HG03457 (cell line): ENCODE measurements at regions not wholly inside any gene's neighbourhood (a gene's known extent, or its start where the extent isn't known, plus 50 kb on each side); places are given as distances from the start of the nearest gene placed in this dataset.

Experiments used
- ATAC-seq: cut with Tn5 transposase; IDR thresholded peaks from one replicate; pipeline ENCODE4 v1.9.1; 2021; ENCODE audit warnings: moderate number of reproducible peaks; ENCODE audit not compliant: unreplicated experiment

- no peak for ATAC-seq
Observed at GRCh38 chr14:29265852-29266251, 499.3 kb downstream of the FOXG1 start.

DNA sequence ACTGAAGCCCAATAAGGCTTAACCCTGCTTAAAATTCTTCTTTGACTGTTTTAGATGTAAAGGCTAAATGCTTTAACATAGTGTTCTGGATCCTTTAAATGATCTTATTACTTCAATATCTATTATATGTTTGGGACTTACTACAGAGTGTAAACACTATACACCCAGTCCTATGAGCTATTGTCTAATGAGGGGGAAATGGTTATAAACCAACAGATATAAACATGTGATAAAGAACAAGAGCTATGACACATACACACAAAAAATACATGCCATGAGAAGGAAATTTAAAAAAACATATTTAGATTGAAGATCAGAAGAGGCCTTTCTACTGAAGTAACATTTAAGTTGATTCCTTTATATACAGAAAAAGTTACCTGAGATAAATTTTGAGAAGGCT, 505.1 kb downstream of the FOXG1 start:
- no peak for ATAC-seq

DNA sequence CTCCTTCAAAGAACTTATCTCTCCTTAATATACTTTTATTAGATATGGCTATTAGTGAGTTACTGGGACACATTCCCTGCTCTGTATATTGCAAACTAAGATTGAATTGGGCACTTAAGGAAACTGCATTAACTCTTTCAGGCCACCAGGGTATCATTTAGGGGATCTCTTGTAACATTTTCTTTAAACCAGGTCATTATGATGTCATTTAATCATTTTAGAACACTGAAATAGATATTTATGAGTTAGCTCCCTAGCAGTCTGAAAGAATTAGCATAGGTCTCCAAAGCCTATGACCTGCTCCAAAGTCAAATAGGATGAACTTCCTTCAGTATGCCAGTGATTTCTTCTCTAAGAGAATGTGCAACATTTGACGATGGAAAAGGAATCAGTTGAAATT, 506.9 kb downstream of the FOXG1 start:
- ATAC-seq = no peak

GRCh38 chr14:29274890-29275596, 508.5 kb downstream of the FOXG1 start:
- no peak for ATAC-seq

- ATAC-seq = no peak
Observed at GRCh38 chr14:29278301-29279263, 512.0 kb downstream of the FOXG1 start.

GRCh38 chr14:29282169-29282568, 515.6 kb downstream of the FOXG1 start:
- ATAC-seq = no peak

- ATAC-seq = no peak
Observed at GRCh38 chr14:29290441-29290840, 523.9 kb downstream of the FOXG1 start.

DNA sequence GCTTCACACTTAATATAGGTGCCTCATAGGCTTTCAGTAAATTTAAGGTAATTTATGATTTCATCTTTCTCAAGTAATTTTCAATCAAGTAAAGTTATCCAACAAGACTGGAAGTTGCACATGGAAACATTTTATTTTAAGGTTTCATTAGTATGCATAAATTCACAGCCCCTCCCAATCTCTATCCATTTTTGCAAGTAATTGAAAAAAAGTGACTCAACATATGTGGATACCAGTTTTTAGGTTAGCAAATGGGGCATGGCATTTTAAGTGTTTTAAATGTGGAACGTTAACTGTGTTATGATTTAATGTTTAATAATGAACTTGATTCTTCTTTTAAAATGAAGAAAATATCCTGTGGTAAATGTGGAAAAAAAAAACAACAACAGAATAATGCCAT, 532.8 kb downstream of the FOXG1 start:
- ATAC-seq = no peak

DNA sequence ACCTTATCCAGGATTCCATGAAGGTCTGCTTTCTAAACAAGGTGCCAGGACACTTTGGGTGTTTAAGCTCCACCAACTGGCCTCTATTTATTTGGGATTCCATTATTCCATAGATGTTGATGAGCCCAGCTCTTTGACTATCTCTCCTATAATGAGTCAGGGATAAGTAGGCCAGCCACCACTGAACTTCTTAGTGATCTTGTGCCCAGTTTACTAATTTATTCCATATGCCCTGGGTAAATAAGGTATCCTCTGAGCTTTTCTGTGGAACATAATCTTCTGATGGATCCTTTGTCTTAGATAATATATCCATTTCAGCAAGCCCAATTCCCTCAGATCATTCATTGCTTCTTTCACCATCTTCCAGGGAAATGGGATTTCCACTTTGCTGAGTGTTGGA, 535.0 kb downstream of the FOXG1 start:
- no peak for ATAC-seq

GRCh38 chr14:29310210-29310609, 543.6 kb downstream of the FOXG1 start:
- ATAC-seq = no peak

DNA sequence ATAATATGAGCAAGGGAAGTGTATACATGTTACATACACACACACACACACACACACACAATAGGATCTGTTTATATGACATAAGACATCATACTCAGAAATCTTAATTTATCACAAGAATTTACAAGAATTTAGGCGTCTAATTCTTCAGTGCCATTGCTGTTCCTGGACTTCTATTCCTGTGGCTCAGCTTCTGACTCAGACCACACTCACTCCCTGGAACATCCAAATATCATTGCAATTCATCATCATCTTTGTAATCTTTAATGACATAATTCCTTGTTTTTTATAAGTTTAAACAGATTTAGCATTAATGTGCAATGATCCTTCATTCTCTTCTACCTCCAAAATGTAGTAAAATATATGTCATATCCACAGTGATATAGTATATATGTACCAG, 544.2 kb downstream of the FOXG1 start:
- no peak for ATAC-seq

- no peak for ATAC-seq
Observed at GRCh38 chr14:29311983-29312382, 545.4 kb downstream of the FOXG1 start.

- no peak for ATAC-seq
Observed at GRCh38 chr14:29316936-29317335, 550.3 kb downstream of the FOXG1 start.

- no peak for ATAC-seq
Observed at GRCh38 chr14:29317423-29317822, 550.8 kb downstream of the FOXG1 start.

DNA sequence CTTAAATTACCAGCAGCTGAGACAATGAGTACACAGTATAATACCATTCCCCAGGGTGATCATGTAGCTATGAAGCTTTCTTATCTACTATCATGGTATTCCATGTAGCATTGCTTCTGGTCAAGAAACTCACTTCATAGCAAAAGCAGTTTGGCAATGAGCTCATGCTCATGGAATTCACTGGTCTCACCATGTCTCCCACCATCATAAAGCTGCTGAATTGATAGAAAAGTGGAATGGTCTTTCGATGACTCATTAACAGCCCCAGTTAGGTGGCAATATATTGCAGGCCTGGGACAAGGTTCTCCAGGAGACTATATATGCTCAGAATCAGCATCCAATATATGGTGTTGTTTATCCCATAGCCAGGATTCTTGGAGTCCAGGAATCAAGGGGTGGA, 553.7 kb downstream of the FOXG1 start:
- no peak for ATAC-seq

- no peak for ATAC-seq
Observed at GRCh38 chr14:29321646-29322045, 555.1 kb downstream of the FOXG1 start.

- no peak for ATAC-seq
Observed at GRCh38 chr14:29339494-29340172, 573.0 kb downstream of the FOXG1 start.

DNA sequence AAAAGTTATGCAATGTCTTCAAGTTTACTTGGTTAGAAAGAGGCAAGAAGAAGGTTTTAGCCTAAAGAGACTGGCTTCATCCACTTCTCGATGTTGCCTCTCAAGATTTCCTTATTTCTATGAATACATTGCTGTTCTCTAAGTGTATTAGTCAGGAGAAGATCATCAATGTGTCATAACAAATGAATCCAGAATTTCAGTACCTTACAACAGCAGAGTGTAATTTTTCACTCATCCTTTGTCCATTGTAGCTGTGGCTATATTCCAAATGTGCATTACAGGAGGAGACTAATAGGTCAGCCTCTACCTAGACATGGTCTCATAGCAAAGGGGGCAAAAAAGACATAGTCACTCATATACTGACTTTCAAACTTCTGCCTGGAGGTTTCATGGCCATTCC, 579.1 kb downstream of the PRKD1 start:
- ATAC-seq = no peak

- ATAC-seq = no peak
Observed at GRCh38 chr14:29350496-29350895, 577.2 kb downstream of the PRKD1 start.

DNA sequence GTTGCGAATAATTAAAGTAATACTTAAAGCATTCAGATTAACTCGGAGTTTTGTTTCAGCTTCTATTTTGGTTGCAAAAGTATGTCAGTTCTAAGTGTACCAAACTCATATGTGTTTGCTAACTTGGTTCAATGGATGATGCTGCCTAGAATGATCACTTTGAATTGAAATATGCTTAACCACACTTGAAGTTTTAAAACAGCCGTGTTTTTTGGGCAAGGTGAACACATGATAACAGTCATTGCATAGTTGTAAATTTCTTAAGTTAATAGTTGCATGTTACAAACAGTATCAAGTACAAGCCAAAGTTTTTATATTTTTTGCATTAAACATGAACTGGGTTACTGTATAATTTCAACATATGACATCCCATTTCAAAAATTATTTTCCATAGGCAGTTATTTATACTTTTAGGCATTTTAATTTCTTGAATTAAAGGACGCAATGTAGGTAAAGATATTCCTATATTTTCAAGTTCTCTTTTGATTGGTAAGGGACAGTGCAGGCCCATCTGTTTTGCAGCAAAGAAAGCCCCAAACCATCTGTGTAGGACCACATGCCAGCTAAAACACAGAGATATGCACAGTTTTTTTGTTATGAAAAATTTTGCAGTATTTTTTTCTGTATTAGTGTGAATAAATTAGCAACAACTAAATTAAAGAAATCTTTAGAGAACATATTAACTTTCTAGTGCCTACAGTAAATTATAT, 575.5 kb downstream of the PRKD1 start:
- ATAC-seq = no peak

DNA sequence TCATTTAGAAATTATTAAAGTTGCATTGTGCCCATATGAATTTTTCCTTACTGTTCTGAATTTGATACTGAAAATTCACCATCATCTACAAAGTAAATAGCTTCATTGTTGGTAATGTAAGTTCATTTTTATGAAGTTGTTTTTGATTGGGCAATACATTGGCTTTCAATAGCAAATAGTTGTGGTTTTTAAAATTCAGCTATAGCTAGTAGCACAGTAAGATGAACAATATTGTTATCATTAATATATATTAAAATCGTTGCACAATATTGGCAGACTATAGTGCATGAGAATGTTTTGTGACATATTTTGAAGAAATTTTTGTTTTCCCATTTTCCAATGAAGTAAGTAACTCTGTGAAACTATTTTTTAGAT, 575.0 kb downstream of the PRKD1 start:
- no peak for ATAC-seq
